ENCODE measurements at regions not wholly inside any gene's neighbourhood (a gene's known extent, or its start where the extent isn't known, plus 50 kb on each side); places are given as distances from the start of the nearest gene placed in this dataset.
"Not testable (repeated sequence)": the region's sequence is repeated elsewhere in the genome, so short reads cannot be mapped to it uniquely, and the experiment has no call there.

DNA sequence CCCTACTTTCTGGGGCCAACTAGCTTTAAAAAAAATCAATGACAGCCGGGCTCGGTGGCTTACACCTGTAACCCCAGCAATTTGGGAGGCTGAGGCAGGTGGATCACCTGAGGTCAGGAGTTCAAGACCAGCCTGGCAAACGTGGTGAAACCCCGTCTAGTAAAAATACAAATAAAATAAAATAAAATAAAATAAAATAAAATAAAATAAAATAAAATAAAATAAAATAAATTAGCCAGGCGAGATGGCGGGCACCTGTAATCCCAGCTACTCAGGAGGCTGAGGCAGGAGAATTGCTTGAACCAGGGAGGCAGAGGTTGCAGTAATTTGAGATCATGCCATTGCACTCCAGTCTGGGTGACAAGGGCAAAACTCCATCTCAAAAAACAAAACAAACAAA is 443.9 kb upstream of the CDH10 start:
- WGBS, 2 experiments, result 80 to 89% methylated on average over 4 of the region's 6 CpGs
- H3K27ac ChIP-seq (ENCODE audit: insufficient read depth, low read depth, low read length, poor library complexity, severe bottlenecking); H3K27me3 ChIP-seq (ENCODE audit: control insufficient read depth, insufficient read depth, low read length, poor library complexity, severe bottlenecking); H3K4me1 ChIP-seq (ENCODE audit: control insufficient read depth, insufficient read depth, low read length); H3K36me3 ChIP-seq (ENCODE audit: control insufficient read depth, insufficient read depth, low read length); H3K4me3 ChIP-seq (ENCODE audit: insufficient read depth, low read depth, low read length); H3K9me3 ChIP-seq (ENCODE audit: control insufficient read depth, low read length): not testable (repeated sequence)

DNA sequence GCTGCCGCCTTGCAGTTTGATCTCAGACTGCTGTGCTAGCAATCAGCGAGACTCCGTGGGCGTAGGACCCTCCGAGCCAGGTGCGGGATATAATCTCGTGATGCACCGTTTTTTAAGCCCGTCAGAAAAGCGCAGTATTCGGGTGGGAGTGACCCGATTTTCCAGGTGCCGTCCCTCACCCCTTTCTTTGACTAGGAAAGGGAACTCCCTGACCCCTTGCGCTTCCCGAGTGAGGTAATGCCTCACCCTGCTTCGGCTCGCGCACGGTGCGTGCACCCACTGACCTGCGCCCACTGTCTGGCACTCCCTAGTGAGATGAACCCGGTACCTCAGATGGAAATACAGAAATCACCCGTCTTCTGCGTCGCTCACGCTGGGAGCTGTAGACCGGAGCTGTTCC is 438.5 kb upstream of the CDH10 start:
- 72 to 90% methylated on average over 14 to 20 of the region's 27 CpGs for WGBS, 2 experiments
- not testable (repeated sequence) for H3K27me3 ChIP-seq (ENCODE audit: control insufficient read depth, insufficient read depth, low read length, poor library complexity, severe bottlenecking); H3K9me3 ChIP-seq (ENCODE audit: control insufficient read depth, low read length); H3K27ac ChIP-seq (ENCODE audit: insufficient read depth, low read depth, low read length, poor library complexity, severe bottlenecking); H3K4me1 ChIP-seq (ENCODE audit: control insufficient read depth, insufficient read depth, low read length); H3K36me3 ChIP-seq (ENCODE audit: control insufficient read depth, insufficient read depth, low read length); H3K4me3 ChIP-seq (ENCODE audit: insufficient read depth, low read depth, low read length)

GRCh38 chr5:25066239-25066638 is 421.5 kb upstream of the CDH10 start:
- H3K4me1 ChIP-seq (ENCODE audit: control insufficient read depth, insufficient read depth, low read length), result no peaks in the 10 kb centered on the region
- H3K36me3 ChIP-seq (ENCODE audit: control insufficient read depth, insufficient read depth, low read length), result no peaks in the 10 kb centered on the region
- H3K4me3 ChIP-seq (ENCODE audit: insufficient read depth, low read depth, low read length), result no peak overlapping the region
- H3K9me3 ChIP-seq (ENCODE audit: control insufficient read depth, low read length), result no peaks in the 10 kb centered on the region
- H3K27ac ChIP-seq (ENCODE audit: insufficient read depth, low read depth, low read length, poor library complexity, severe bottlenecking), result no peak overlapping the region
- no CpG with 5 or more reads among the region's 1 CpG for WGBS, 2 experiments
- H3K27me3 ChIP-seq (ENCODE audit: control insufficient read depth, insufficient read depth, low read length, poor library complexity, severe bottlenecking), result no peaks in the 10 kb centered on the region

- H3K27ac ChIP-seq (ENCODE audit: insufficient read depth, low read depth, low read length, poor library complexity, severe bottlenecking), result no peak overlapping the region
- 94 to 96% methylated on average over 5 of the region's 5 CpGs for WGBS, 2 experiments
- H3K36me3 ChIP-seq (ENCODE audit: control insufficient read depth, insufficient read depth, low read length), result no peaks in the 10 kb centered on the region
- no peaks in the 10 kb centered on the region for H3K4me1 ChIP-seq (ENCODE audit: control insufficient read depth, insufficient read depth, low read length)
- no peak overlapping the region for H3K4me3 ChIP-seq (ENCODE audit: insufficient read depth, low read depth, low read length)
- H3K27me3 ChIP-seq (ENCODE audit: control insufficient read depth, insufficient read depth, low read length, poor library complexity, severe bottlenecking), result no peaks in the 10 kb centered on the region
- no peaks in the 10 kb centered on the region for H3K9me3 ChIP-seq (ENCODE audit: control insufficient read depth, low read length)
These were observed 419.5 kb upstream of the CDH10 start for GRCh38 chr5:25064306-25064705.

DNA sequence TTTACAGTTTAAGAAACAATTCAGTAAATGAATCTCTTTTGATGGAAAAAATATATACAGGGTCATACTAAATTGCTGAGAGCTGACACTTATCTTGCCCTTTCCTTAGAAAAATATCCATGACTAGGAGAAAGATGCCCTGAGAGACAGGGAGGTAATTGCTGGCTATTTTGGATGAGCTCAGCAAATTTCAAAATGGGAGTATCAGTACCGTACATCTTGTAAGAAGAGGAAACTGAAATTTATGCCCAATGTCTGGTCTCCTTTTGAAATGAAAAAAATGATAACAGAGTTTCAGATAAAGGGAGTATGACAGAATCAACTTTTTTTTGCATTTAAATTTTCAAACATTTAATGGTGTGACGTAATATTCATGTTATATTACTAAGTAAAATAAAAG is 415.8 kb upstream of the CDH10 start:
- no peaks in the 10 kb centered on the region for H3K9me3 ChIP-seq (ENCODE audit: control insufficient read depth, low read length)
- 93 to 95% methylated on average over 1 of the region's 2 CpGs for WGBS, 2 experiments
- no peaks in the 10 kb centered on the region for H3K4me1 ChIP-seq (ENCODE audit: control insufficient read depth, insufficient read depth, low read length)
- no peak overlapping the region for H3K27ac ChIP-seq (ENCODE audit: insufficient read depth, low read depth, low read length, poor library complexity, severe bottlenecking)
- no peak overlapping the region for H3K4me3 ChIP-seq (ENCODE audit: insufficient read depth, low read depth, low read length)
- no peaks in the 10 kb centered on the region for H3K36me3 ChIP-seq (ENCODE audit: control insufficient read depth, insufficient read depth, low read length)
- no peaks in the 10 kb centered on the region for H3K27me3 ChIP-seq (ENCODE audit: control insufficient read depth, insufficient read depth, low read length, poor library complexity, severe bottlenecking)

GRCh38 chr5:25056836-25057235 is 412.1 kb upstream of the CDH10 start:
- no peaks in the 10 kb centered on the region for H3K27me3 ChIP-seq (ENCODE audit: control insufficient read depth, insufficient read depth, low read length, poor library complexity, severe bottlenecking)

DNA sequence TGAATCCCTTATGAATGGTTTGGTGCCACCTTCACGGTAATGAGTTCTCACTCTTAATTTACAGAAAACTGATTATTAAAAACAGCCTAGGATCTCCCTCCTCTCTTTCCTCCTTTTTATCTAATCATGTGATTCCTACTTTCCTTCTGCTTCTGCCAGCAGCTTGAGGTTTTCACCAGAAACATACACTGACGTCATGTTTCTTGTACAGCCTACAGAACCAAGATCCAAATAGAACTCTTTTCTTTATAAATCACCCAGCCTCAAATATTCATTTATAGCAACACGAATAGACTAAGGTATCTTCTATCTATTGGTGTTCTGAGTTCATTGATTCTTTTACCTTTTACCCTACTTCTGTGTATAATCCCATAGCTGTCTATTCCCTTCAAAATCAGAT is 388.9 kb upstream of the CDH10 start:
- Histone ChIP-seq H3K9me3 (ENCODE audit: control insufficient read depth, low read length) (no peaks in the 10 kb centered on the region), H3K4me1 (ENCODE audit: control insufficient read depth, insufficient read depth, low read length) (no peaks in the 10 kb centered on the region), H3K27me3 (ENCODE audit: control insufficient read depth, insufficient read depth, low read length, poor library complexity, severe bottlenecking) (no peaks in the 10 kb centered on the region), H3K36me3 (ENCODE audit: control insufficient read depth, insufficient read depth, low read length) (no peaks in the 10 kb centered on the region), H3K4me3 (ENCODE audit: insufficient read depth, low read depth, low read length) (no peak overlapping the region), H3K27ac (ENCODE audit: insufficient read depth, low read depth, low read length, poor library complexity, severe bottlenecking) (no peak overlapping the region)
- WGBS, 2 experiments, result 91 to 94% methylated on average over 3 of the region's 3 CpGs

More at GRCh38 chr5:25056836-25057235, 412.1 kb upstream of the CDH10 start:
- H3K36me3 ChIP-seq (ENCODE audit: control insufficient read depth, insufficient read depth, low read length), result no peaks in the 10 kb centered on the region
- no peak overlapping the region for H3K27ac ChIP-seq (ENCODE audit: insufficient read depth, low read depth, low read length, poor library complexity, severe bottlenecking)
- no peaks in the 10 kb centered on the region for H3K9me3 ChIP-seq (ENCODE audit: control insufficient read depth, low read length)
- H3K4me1 ChIP-seq (ENCODE audit: control insufficient read depth, insufficient read depth, low read length), result no peaks in the 10 kb centered on the region
- H3K4me3 ChIP-seq (ENCODE audit: insufficient read depth, low read depth, low read length), result no peak overlapping the region

- H3K36me3 ChIP-seq (ENCODE audit: control insufficient read depth, insufficient read depth, low read length), result no peaks in the 10 kb centered on the region
- no peak overlapping the region for H3K4me3 ChIP-seq (ENCODE audit: insufficient read depth, low read depth, low read length)
- H3K27ac ChIP-seq (ENCODE audit: insufficient read depth, low read depth, low read length, poor library complexity, severe bottlenecking), result no peak overlapping the region
These were observed 384.2 kb upstream of the CDH10 start for GRCh38 chr5:25029004-25029403.

DNA sequence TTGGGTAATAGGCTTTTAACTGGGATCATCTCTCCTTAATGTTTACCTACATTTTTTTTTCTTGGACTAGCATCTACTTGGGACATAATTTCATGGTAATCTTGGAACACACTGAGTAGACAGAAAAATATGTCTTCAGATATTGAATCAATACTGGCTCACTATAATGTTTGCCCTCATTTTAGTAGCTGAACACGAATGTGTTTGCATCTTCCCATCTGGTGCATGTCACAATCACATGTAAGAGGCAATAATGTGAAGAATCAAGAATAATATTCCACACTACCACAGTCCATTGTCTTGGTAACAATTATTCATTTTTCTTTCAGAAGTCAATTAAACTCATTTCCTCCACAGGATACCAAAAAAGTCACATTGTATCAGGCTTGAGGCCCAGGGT is 382.7 kb upstream of the CDH10 start:
- WGBS, 2 experiments, result 69 to 94% methylated on average over 1 of the region's 1 CpG
- no peaks in the 10 kb centered on the region for H3K9me3 ChIP-seq (ENCODE audit: control insufficient read depth, low read length)

More at GRCh38 chr5:25029004-25029403, 384.2 kb upstream of the CDH10 start:
- Histone ChIP-seq H3K4me1 (ENCODE audit: control insufficient read depth, insufficient read depth, low read length) (no peaks in the 10 kb centered on the region), H3K9me3 (ENCODE audit: control insufficient read depth, low read length) (no peaks in the 10 kb centered on the region), H3K27me3 (ENCODE audit: control insufficient read depth, insufficient read depth, low read length, poor library complexity, severe bottlenecking) (no peaks in the 10 kb centered on the region)

GRCh38 chr5:25027061-25027460 is 382.3 kb upstream of the CDH10 start:
- H3K4me1 ChIP-seq (ENCODE audit: control insufficient read depth, insufficient read depth, low read length), result peaks cover 5% of the 10 kb centered on the region
- H3K27ac ChIP-seq (ENCODE audit: insufficient read depth, low read depth, low read length, poor library complexity, severe bottlenecking), result no peak overlapping the region
- 86 to 91% methylated on average over 2 of the region's 2 CpGs for WGBS, 2 experiments
- no peaks in the 10 kb centered on the region for H3K9me3 ChIP-seq (ENCODE audit: control insufficient read depth, low read length)
- H3K36me3 ChIP-seq (ENCODE audit: control insufficient read depth, insufficient read depth, low read length), result no peaks in the 10 kb centered on the region
- H3K27me3 ChIP-seq (ENCODE audit: control insufficient read depth, insufficient read depth, low read length, poor library complexity, severe bottlenecking), result no peaks in the 10 kb centered on the region
- H3K4me3 ChIP-seq (ENCODE audit: insufficient read depth, low read depth, low read length), result no peak overlapping the region

More for the DNA sequence above, 382.7 kb upstream of the CDH10 start:
- no peak overlapping the region for H3K4me3 ChIP-seq (ENCODE audit: insufficient read depth, low read depth, low read length)
- peaks cover under 1% of the 10 kb centered on the region for H3K4me1 ChIP-seq (ENCODE audit: control insufficient read depth, insufficient read depth, low read length)
- no peak overlapping the region for H3K27ac ChIP-seq (ENCODE audit: insufficient read depth, low read depth, low read length, poor library complexity, severe bottlenecking)
- H3K36me3 ChIP-seq (ENCODE audit: control insufficient read depth, insufficient read depth, low read length), result no peaks in the 10 kb centered on the region
- H3K27me3 ChIP-seq (ENCODE audit: control insufficient read depth, insufficient read depth, low read length, poor library complexity, severe bottlenecking), result no peaks in the 10 kb centered on the region

- Histone ChIP-seq H3K36me3 (ENCODE audit: control insufficient read depth, insufficient read depth, low read length) (no peaks in the 10 kb centered on the region), H3K27me3 (ENCODE audit: control insufficient read depth, insufficient read depth, low read length, poor library complexity, severe bottlenecking) (no peaks in the 10 kb centered on the region), H3K27ac (ENCODE audit: insufficient read depth, low read depth, low read length, poor library complexity, severe bottlenecking) (no peak overlapping the region), H3K9me3 (ENCODE audit: control insufficient read depth, low read length) (no peaks in the 10 kb centered on the region), H3K4me3 (ENCODE audit: insufficient read depth, low read depth, low read length) (no peak overlapping the region), H3K4me1 (ENCODE audit: control insufficient read depth, insufficient read depth, low read length) (peaks cover 18% of the 10 kb centered on the region)
- WGBS, 2 experiments, result 93 to 94% methylated on average over 4 of the region's 4 CpGs
These were observed 381.1 kb upstream of the CDH10 start for GRCh38 chr5:25025831-25026230.

Measured in ectodermal cell (in vitro differentiated cells).